ACHN (cell line): ENCODE measurements at regions not wholly inside any gene's neighbourhood (a gene's known extent, or its start where the extent isn't known, plus 50 kb on each side); places are given as distances from the start of the nearest gene placed in this dataset.

Experiments used
- DNase-seq: peaks from one replicate; pipeline ENCODE4 v3.0.0-alpha.2; 2015
- in situ Hi-C: cut with HindIII; loops from 2 replicates; pipeline ENCODE4 v1.10.0; 2017; ENCODE audit warnings: low sequenced_read_pairs, low pct_ligation_motif_present, low pct_unique_long_range_greater_than_20kb

GRCh38 chr6:126143761-126144251 is 157.5 kb downstream of the TRMT11 start:
- DNase-seq: no peak
- in situ Hi-C loops: no loop called here

- in situ Hi-C loops: no loop called here
- no peak for DNase-seq
Measured at GRCh38 chr6:126145351-126145750, 159.0 kb downstream of the TRMT11 start.

- in situ Hi-C loops: no loop called here
- no peak for DNase-seq
Measured at GRCh38 chr6:126147291-126147815, 161.0 kb downstream of the TRMT11 start.

- DNase-seq: no peak
- in situ Hi-C loops: no loop called here
Measured at GRCh38 chr6:126148853-126149252, 162.5 kb downstream of the TRMT11 start.

- DNase-seq: no peak
- in situ Hi-C loops: no loop called here
Measured at GRCh38 chr6:126152372-126152745, 166.0 kb downstream of the TRMT11 start.

- in situ Hi-C loops: no loop called here
- no peak for DNase-seq
Measured at GRCh38 chr6:126153661-126154060, 167.3 kb downstream of the TRMT11 start.

GRCh38 chr6:126156973-126157372 is 170.6 kb downstream of the TRMT11 start:
- no peak for DNase-seq
- in situ Hi-C loops: no loop called here

- DNase-seq: no peak
- in situ Hi-C loops: no loop called here
Measured at GRCh38 chr6:126167726-126168125, 172.2 kb upstream of the CENPW start.

GRCh38 chr6:126170433-126170832 is 169.5 kb upstream of the CENPW start:
- in situ Hi-C loops: no loop called here
- no peak for DNase-seq

GRCh38 chr6:126170978-126171382 is 168.9 kb upstream of the CENPW start:
- in situ Hi-C loops: no loop called here
- peak; percentile 41 for DNase-seq

GRCh38 chr6:126172131-126172530 is 167.8 kb upstream of the CENPW start:
- in situ Hi-C loops: no loop called here
- no peak for DNase-seq

- in situ Hi-C loops: no loop called here
- no peak for DNase-seq
Measured at GRCh38 chr6:126173265-126173664, 166.7 kb upstream of the CENPW start.

- in situ Hi-C loops: no loop called here
Measured at GRCh38 chr6:126174697-126175096, 165.2 kb upstream of the CENPW start.

GRCh38 chr6:126175251-126175650 is 164.7 kb upstream of the CENPW start:
- DNase-seq: no peak
- in situ Hi-C loops: no loop called here

More at GRCh38 chr6:126174697-126175096, 165.2 kb upstream of the CENPW start:
- no peak for DNase-seq

- DNase-seq: peak; percentile 39
- in situ Hi-C loops: no loop called here
Measured at GRCh38 chr6:126176282-126176681, 163.6 kb upstream of the CENPW start.

- peak; percentile 83 for DNase-seq
Measured at GRCh38 chr6:126180585-126180984, 159.3 kb upstream of the CENPW start.

GRCh38 chr6:126181173-126181741 is 158.7 kb upstream of the CENPW start:
- DNase-seq: no peak
- in situ Hi-C loops: no loop called here

More at GRCh38 chr6:126180585-126180984, 159.3 kb upstream of the CENPW start:
- in situ Hi-C loops: no loop called here

- DNase-seq: no peak
- in situ Hi-C loops: no loop called here
Measured at GRCh38 chr6:126181890-126182289, 158.0 kb upstream of the CENPW start.

GRCh38 chr6:126182650-126183311 is 157.1 kb upstream of the CENPW start:
- in situ Hi-C loops: no loop called here
- no peak for DNase-seq

GRCh38 chr6:126185774-126186173 is 154.1 kb upstream of the CENPW start:
- in situ Hi-C loops: no loop called here
- DNase-seq: no peak
